ENCODE measurements at regions not wholly inside any gene's neighbourhood (a gene's known extent, or its start where the extent isn't known, plus 50 kb on each side); places are given as distances from the start of the nearest gene placed in this dataset.
"Not testable (repeated sequence)": the region's sequence is repeated elsewhere in the genome, so short reads cannot be mapped to it uniquely, and the experiment has no call there.

DNA sequence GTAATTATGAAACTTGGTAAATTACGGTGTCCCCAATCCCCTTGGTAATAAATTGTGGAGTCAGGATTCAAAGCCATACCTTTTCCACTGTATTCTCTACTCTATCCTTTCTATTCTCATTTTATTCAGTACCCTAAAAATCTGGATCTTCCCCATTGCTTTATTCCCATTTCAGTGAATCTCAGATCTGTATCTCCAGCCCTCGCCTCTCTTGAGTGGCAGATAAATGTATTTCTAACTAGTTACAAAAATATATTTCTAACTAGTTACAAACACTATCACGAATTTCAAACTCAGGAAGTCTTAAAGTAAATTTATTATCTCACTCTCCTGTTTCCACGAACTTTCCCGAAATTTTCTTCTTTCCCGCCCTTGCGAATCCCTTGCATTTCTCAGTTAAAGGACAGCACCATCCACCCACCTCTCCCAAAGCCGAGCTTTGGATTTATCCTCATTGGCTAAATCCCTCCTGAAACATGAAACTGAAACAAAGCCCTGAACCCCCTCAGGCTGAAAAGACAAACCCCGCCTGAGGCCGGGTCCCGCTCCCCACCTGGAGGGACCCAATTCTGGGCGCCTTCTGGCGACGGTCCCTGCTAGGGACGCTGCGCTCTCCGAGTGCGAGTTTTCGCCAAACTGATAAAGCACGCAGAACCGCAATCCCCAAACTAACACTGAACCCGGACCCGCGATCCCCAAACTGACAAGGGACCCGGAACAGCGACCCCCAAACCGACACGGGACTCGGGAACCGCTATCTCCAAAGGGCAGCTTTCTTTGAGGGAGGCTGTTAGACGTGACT, 164.3 kb upstream of the PABPC3 start:
- DNase-seq (ENCODE audit: low spot score), result no peak

DNA sequence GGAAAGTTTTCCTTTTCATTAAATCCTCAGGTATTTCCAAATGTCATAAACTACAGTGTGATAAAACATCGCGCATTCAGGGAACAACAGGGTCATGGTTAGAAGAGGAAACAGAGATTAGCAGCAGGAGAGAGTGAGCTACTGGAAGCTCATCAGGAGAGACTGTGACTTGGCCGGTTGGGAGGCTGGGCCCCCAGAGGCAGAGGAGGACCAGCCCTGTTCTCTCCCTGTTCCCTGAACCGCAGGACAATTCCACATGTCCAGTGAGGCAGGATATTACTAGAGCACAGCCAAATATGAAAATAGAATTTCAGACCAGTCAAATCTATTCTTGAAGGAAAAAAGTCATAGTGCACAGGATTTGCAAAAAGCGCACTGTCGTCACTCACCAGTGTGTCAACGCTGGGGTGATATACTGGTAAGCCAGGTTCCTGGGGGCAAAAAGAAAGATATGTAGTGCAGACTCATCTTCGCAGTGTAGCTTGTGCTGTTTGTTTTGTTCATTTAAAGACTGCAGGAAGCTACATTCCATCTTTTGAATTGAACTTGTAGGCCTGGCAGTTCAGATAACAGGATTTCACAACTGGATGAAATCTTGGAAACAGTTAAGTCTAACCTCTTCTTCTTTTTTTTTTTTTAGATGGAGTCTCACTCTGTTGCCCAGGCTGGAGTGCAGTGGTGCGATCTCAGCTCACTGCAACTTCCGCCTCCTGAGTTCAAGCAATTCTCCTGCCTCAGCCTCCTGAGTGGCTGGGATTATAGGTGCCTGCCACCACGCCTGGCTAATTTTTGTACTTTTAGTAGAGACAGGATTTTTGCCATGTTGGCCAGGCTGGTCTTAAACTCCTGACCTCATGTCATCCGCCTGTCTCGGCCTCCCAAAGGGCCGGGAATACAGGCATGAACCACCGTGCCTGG, 162.6 kb upstream of the PABPC3 start:
- not testable (repeated sequence) for DNase-seq (ENCODE audit: low spot score)

DNA sequence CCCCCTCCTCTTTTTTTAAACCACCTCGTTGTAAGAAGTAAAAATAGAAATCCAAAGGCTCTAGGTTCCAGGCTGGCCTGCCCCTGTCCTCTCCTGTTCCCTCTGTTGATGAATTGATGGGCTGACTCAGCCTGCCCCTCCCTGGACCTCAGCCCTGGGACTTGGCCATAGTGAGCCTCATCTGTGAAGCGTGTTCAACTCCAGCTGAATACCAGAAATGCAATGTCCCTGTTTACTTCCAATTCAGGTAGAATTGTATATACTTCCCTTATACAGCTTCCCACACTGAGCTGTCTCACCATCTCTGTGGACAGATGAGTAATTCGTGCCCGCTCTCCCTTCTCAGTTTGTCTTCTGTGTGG, 161.9 kb upstream of the PABPC3 start:
- DNase-seq (ENCODE audit: low spot score), result not testable (repeated sequence)

DNA sequence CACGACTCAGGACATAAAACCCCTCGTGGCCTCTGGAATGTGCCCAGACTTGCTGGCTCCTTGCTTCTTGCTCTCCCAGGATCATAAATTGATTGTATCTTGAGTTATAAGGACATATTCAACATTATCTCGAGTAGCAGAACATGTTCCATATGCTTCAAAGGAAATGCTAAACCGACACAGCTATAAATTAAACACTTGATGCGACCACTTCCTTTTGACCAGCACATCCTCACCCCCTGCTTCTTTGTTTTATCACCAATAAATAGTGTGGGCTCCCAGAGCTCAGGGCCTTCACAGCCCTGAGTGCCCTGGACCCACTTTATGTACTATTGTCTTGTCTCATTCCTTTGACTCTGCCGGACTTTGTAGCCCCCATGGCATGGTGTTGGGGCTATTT, 157.0 kb upstream of the PABPC3 start:
- DNase-seq (ENCODE audit: low spot score), result no peak

DNA sequence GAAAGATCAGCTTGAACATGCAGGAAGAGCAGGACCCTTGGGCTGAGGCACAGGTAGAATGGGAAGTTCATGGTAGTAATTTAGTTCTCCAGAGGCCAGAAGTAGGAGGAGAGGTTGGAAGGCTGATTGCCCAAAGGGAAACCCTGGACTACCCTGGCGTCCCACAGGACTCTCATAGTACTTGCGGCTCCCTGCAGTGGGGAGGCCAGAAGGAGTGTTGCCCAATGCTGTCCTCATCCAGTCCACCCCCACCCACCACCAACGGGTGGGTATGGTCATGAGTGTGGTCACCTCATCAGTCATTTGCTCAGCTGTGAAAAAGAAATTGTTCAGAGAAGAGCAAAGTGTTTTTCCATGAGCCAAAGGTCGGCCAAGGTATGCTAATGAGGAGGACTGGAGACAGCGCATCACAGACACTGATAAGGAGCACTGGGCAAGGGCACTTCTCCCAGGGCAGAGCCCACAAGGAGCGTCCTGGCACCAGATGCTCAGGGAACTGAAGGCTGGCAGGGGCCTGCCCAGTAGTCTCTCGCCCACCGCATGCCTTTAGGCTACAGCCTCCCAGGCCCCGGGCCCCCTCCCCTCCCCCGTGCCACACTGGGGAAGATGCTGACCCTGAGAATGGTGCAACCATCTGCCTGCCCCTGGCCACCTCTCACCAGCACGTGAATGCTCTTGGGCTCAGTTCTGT, 154.8 kb upstream of the PABPC3 start:
- DNase-seq (ENCODE audit: low spot score), result not testable (repeated sequence)

DNA sequence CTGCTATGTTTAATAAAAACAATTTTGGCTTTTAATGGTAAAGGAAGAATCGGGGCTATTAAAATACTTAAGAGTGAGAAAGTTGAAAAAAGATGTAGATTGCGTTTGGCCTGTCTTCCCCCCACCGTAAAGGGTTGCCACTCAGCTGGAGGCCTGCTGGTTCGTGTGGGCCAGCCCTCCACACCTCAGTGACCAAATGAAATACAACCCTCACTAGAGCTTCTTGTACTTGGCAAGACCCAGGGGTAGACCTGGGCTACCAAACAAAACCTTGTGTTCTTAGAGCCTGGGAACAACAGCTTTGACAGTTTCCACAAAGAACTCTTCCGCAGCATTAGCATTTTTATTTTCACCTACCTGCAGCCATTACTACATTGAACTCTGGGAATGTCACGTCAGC, 152.8 kb upstream of the PABPC3 start:
- no peak for DNase-seq (ENCODE audit: low spot score)

DNA sequence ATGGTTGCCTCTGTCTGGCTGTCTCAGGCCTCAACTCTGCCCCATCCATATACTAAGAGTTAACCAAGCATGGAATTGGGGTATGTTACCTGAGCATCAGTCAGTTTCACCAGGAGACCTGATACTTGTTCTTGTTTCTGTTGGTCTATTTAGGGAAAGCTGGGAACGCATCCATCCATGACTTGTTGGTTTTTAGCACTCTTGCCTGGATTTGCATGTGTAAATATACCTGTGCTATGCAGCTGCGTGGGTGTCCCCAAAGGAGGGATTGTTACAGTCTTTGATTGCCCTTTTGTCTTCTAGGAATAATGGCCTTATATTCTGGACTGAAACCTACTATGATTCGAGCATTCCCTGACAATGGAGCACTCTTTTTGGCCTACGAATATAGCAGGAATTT, 151.9 kb upstream of the PABPC3 start:
- not testable (repeated sequence) for DNase-seq (ENCODE audit: low spot score)

DNA sequence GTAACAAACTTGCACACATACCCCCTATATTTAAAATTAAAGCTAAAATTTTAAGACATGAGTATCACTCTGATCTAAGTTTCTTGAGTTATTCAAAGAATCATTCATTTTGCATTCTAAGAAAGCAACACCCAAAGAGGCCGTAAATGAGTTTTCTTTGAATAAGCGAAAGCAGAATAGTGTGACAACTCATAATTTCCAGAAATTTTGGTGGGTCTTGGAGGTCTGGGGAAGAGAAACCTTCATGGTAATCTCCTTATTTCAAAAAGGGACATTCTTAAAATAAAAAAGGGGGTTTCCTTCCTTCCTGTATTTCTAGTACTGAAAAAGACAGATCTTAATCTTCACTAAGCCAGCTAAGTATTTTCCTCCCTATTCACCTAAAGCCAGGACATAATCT, 147.0 kb upstream of the PABPC3 start:
- not testable (repeated sequence) for DNase-seq (ENCODE audit: low spot score)

DNA sequence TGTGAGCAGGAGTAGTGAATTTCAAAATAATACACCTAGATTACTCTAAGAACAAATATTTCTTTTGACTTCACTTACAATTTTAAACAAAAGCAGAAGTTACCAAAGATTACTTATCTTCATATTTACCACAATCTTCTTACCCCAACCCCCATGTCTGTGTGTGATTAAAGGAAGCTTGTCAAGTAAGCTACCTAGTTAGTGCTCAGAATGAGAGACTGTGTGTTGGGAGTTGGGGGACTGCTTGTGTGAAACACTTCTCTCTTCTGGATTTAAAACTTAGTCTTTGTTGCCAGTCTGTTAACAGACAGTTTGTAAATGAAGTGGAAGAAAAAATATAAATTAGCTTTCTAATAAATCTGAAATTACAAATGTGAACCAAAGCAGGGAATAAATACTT, 145.3 kb upstream of the PABPC3 start:
- not testable (repeated sequence) for DNase-seq (ENCODE audit: low spot score)

DNA sequence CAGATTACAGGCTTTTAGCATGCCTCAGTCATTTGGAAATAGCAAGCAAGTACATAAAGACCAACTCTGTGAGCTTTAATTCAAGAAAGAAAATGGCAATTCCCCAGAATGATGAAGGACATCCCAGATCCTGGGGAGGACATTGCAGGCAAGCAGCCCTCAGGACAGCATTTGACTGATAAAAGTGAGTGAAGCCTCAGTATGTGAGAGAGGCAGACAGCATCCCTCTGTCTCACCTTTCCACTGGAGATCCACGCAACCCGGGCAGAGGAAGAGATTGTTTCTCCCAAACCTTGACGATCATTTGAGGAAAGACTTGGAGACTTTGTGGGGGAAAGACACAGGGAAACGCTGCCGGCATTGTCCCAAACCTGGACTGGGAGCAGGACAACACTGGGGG, 128.0 kb upstream of the PABPC3 start:
- not testable (repeated sequence) for DNase-seq (ENCODE audit: low spot score)

DNA sequence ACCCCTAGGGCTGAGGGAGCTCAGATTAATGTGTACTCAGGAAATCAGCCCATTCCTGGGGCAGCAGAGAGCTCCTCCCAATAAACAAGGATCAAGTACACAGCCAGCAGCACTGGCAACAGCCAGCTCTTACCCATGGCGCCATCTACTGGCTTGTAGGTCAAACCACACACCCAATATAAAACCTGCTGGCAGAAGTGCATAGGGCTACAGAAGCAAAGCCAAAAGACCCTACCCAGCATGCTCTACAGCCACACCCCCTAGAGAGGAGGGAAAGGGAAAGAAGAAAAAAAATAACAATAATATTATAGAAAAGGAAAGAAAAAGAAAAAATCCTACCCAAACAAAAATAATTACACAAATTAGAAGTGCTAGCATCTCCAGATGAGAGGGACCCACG, 127.5 kb upstream of the PABPC3 start:
- DNase-seq (ENCODE audit: low spot score), result not testable (repeated sequence)

DNA sequence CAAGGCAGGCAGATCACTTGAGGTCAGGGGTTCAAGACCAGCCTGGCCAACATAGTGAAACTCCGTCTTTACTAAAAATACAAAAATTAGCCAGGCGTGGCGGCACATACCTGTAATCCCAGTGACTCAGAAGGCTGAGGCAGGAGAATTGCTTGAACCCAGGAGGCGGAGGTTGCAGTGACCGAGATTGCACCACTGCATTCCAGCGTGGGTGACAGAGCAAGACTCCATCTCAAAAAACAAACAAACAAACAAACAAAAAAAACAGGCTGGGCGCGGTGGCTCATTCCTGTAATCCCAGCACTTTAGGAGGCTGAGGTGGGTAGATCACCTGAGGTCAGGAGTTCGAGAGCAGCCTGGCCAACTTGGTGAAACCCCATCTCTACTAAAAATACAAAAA, 122.8 kb upstream of the PABPC3 start:
- not testable (repeated sequence) for DNase-seq (ENCODE audit: low spot score)

DNA sequence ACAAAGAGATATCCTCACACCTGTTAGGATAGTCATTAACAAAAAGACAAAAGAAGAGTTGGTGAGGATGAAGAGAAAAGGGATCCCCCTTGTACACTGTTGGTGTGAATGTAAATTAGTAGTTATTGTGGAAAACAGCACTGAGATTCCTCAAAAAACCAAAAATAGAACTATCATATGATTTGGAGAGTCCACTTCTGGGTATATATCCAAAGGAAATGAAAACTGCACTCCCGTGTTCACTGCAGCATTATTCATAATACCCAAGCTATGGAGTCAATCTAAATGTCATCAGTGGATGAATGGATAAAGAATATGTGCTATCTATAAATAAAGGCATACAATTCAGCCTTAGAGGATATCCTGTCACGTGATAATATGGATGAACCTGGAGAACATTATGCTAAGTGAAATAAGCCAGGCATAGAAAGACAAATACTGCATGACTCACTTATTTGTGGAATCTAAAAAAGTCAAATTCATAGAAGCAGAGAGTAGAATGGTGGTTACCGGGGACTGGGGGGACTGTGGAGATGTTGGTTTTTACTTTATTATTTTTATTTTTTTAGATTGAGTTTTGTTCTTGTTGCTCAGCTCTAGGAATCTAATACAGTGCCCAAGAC, 114.6 kb upstream of the PABPC3 start:
- not testable (repeated sequence) for DNase-seq (ENCODE audit: low spot score)

DNA sequence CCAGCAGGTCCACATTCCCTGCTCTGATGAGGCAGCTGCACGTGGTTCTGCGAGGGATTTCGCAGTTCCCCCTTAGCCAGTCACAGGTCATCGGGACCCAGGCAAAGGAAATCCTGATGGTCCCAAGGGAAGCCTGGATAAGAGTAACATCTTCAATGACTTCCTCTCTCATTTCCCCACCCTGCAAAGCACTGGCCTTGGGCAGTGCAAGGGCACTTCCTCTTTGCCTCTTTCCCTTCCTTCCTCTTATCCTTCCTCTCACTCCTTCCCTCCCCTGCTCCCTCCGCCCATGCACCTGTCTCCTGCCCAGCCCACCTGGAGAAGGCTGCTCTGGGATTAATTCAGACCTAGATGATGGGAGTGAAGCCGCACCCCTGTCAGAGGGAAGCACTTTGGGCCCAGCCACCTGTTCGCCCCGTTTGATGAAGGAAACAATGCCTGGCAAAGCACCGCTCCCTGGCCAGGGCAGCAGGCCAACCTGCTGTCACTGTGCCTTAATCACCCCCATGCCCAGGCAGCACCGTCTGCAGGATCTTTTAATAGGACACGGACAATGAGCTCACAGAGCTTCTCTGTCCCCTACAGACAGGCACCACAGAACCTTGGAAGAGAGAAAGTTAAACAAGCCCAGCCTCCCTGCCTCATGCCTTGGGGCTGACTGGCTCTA, 113.5 kb upstream of the PABPC3 start:
- no peak for DNase-seq (ENCODE audit: low spot score)

DNA sequence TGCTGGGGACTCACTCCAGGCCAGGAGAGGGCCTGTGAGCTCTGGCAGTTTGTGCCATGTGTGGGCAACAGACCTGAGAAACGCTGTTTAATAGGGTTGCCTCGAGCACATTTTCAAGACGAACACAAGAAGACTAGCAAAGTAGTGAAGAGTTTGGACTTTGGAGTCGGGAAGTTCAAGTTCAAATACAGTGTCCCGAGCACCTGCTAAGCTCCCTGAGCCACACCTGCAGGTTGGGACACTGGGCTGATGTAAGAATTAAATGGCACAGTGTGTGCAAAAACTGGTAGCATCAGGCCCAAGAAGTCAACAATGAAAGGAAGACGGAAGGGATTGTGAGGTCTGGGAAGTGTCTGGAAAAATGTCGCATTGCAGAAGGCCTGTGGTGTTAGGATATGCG, 112.8 kb upstream of the PABPC3 start:
- no peak for DNase-seq (ENCODE audit: low spot score)

DNA sequence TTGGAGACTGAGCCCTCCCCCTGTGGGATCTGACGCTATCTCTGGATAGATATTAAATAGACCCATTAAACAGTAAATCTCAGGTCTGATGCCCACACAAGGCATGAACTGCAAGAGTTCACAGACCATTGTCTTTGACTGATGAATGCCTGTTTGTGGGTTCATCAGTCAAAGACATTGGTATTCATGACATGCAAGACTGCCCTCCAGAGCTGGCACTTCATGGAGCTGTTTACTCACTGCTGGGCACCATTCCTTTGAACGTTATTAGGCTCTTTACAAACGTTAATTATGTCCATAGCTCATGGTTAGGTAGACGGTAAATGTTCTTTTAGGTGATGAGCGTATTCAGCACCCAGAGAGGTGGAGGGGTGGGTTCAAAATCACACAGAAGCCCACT, 111.8 kb upstream of the PABPC3 start:
- no peak for DNase-seq (ENCODE audit: low spot score)

DNA sequence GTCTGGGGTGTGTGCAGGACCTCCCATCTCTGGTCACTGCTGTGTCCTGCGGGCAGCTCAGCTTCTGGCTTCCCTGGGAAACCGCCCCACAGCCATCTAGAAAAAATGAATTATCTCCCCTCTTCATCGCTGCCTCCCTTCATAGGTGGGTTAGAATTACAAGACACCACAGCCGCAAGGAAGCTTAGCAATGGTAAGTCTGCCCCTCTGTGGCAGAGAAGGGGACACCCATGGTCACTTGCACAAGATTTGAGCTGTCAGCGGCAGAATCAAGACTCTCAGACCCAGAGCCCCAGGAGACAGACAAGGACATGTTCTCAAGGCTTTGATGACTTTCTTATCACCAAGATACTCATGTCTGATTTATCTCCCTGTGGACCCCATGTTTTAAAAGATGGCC, 110.8 kb upstream of the PABPC3 start:
- DNase-seq (ENCODE audit: low spot score), result no peak

DNA sequence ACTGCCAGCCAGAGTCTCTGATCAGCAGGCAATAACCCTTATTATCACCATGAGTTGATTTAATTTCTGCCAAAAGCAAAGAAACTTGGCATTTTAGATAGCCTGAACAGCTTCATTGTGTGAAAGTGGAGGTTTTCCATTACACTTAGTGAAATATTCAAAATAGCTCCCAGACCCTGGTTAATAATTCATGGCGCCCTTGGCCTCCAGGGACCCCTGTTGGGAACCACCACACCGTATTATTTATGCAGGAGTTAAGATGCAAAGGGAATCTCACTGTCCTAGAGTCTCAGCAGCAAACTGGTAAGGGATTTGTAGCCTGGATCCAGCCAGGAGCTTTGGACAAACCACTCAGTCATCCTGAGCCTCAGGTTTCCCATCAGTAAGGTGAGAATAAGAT, 110.0 kb upstream of the PABPC3 start:
- no peak for DNase-seq (ENCODE audit: low spot score)

DNA sequence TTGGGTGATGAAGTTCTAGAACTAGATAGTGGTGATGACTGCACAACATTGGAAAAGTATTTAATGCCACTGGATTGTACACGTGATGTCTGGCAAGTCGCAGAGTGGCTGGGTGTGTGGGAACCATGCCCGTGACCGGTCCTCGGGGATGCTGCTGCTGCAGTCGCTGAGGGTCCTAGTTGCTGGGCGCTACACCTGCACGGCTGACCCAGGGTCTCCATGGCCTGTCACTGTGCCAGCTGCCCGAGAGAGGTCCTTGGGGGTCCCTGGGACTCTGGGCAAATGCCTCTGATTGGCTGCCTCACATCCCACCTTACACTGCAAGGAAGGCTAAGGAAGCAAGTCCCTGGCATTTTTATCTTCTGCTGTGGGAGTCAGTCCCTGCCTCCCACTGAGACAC, 109.1 kb upstream of the PABPC3 start:
- DNase-seq (ENCODE audit: low spot score), result no peak

DNA sequence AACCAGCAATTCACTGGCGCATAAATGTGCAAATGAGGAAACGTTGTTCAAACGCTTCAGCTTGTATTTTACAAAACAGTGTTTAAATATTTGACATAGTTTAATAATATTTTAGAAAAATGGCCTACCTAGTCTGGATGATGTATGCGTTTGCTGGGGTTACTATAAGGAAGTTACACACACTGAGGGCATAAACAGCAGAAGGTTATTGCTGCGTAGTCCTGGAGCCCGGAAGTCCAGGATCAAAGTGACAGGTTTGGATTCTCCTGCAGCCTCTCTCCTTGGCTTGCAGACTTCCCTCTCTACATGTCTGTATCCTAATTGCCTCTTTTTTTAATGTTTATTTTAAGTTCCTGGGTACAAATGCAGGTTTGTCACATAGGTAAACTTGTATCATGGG, 106.0 kb upstream of the PABPC3 start:
- DNase-seq (ENCODE audit: low spot score), result not testable (repeated sequence)

DNA sequence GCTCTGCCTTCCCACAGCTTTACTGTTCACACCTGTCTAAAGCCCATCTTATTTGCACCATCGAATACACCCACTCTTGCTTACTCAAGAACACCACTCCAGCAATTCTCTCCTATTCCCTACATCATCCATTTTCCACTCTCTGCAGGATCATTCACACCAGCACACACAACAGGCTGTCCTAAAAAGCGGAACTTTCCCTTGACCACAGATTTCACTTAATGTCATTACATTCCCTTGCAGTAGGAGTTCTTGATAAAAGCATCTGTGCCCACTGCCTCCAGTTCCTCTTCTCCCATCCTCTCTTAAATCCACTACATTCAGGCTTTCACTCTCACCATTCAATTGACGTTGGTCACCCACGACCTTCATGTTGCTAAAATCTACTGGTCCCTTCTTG, 103.0 kb upstream of the PABPC3 start:
- DNase-seq (ENCODE audit: low spot score), result not testable (repeated sequence)

Measured in GM03348 (cell line).